Left lobe of liver (tissue), 2 donors: ENCODE measurements at regions not wholly inside any gene's neighbourhood (a gene's known extent, or its start where the extent isn't known, plus 50 kb on each side); places are given as distances from the start of the nearest gene placed in this dataset.
A peak's percentile ranks its signal among the peaks of the same experiment; 100 is the strongest.
"Not testable (repeated sequence)": the region's sequence is repeated elsewhere in the genome, so short reads cannot be mapped to it uniquely, and the experiment has no call there.

Experiments
- ATAC-seq: fragments of 200-7000 bp; cut with Tn5 transposase; one replicate; pipeline ENCODE4 v1.9.1; 2020; ENCODE audit warnings: mild to moderate bottlenecking, moderate library complexity
- DNase-seq: peaks from one replicate; pipeline ENCODE4 v3.0.0-alpha.2; 2020; ENCODE audit warnings: low spot score
- donor health status: DM: no; HTN: no; CAD: no; lungs with moderate emphysema.
- donor health status: DM: no; HTN: yes; CAD: no.

DNA sequence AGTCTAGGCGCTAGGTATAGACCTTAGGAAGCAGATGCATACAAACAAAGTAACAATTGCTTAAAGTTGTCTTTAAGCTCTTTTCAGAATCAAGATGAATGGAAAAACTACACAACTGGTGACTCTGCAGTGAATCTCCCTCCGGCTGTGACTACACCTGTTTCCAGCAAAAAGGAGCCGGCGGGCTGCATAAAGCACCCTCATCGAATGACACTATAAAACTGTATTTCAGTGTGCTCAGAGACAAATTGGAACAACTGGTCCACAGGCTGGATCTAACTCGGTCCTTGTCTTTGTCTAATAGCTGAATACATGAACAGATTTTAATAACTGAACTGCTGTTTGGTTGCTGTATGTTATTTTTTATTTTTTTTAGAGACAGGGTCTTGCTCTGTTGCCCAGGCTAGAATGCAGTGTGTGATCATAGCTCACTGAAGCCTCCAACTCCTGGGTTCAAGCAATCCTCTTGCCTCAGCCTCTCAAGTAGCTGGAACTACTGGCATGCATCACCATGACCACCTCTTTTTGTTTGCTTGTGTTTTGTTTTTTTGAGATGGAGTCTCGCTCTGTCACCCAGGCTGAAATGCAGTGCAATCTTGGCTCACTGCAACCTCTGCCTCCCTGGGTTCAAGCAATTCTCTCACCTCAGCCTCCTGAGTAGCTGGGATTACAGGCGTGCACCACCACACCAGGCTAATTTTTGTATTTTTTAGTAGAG, 64.2 kb upstream of the SVIL start:
- DNase-seq (no peak), ATAC-seq (no peak)

DNA sequence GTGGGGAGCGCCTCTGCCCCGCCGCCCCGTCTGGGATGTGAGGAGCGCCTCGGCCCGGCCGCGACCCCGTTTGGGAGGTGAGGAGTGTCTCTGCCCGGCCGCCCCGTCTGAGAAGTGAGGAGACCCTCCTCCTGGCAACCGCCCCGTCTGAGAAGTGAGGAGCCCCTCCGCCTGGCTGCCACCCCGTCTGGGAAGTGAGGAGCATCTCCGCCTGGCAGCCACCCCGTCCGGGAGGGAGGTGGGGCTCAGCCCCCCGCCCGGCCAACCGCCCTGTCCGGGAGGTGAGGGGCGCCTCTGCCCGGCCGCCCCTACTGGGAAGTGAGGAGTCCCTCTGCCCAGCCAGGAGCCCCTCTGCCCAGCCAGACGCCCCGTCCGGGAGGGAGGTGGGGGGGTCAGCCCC, 61.8 kb upstream of the SVIL start:
- ATAC-seq, DNase-seq: not testable (repeated sequence)

DNA sequence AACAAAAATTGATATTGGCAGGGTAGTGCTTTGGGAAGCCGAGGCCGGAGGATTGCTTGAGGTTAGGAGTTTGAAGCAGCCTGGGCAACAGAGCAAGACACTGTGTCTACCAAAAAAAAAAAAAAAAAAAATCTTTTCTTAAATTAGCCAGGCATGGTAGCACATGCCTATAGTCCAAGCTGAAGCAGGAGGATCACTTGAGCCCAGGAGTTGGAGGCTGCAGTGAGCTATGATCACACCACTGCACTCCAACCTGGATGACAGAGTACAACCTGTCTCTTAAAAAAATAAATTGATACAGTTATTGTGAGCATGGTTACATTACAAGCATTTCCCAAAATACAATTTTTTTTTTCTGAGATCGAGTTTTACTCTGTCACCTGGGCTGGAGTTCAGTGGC, 59.4 kb upstream of the SVIL start:
- ATAC-seq: no peak
- DNase-seq: no peak

DNA sequence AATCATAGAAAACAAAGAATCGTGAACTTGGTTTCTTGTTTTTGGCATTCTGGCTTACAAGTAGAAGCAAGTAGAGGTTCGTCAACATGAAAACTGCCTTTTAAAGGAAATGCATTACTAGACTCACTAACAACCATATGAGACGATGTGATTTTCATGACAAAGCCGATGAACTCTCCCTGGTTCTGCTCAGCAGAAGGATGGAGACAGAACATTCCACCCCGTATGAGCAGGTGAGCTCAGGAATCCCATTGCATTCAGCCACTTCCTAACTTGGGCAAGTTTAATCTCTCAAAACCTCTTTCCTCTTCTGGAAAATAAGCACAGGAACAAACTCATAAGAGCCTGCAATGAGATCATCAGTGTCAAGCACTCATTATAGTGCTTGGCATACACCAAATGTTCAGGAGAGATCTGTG, 57.4 kb upstream of the SVIL start:
- DNase-seq: no peak
- ATAC-seq: no peak

DNA sequence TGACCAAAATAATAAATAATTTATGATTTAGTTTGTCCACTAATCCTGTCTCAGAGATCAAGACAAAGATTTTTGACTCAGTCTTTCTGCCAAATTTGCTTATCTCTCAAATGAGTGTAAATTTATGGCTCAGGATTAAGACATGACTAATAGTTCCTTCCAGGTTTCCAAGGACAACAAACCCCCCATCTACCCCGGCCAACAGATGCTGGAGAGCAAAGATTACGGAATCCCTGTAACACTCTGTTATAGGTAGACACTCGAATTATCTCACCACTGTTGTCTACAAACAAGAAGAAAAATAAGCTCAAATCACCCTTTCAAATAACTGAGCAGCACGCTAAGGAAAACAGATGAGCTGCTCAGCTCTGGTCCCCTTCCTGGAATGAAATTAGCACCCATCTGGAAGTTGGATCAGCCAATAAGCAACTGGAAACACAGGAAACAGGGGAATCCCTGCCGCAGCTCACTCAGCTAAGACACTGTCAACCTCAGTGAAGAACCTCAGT, 56.8 kb upstream of the SVIL start:
- no peak for ATAC-seq
- no peak for DNase-seq

DNA sequence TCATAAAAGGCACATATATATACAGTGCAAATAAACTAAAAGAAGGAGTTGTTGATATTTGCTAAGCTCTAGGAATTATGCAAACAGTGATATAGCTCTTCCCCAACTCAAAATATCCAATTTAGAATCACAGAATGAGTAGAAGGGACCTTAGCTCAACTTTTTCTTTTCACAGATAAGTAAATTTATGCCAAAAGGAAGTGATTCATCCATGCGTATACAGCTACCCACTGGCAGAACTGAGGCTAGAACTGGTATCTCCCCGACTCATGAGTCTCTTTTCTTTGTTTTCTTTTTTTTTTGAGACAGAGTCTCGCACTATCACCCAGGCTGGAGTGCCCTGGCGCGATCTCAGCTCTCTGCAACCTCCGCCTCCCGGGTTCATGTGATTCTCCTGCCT, 54.2 kb upstream of the SVIL start:
- DNase-seq (no peak), ATAC-seq (no peak)

DNA sequence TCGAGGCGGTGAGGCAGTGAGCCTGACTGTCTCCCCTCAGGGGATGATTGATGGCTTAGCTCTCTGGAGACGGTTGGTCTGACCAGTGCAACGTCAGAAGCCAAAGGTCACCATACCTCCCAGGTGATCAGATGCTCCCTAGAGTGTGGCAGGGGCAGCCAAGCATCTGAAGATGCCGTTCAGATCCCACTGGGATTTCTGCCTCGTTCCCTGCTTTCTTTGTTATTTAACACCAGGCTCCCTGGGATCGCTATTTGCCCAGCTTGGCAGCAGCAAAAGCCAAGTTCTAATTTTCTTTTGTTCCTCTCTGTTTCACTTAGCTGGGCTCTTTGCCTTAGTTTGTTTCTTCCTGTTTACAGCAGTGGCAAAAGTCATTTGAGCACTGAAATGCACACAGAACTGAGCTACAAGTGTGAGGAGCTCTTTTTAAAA, 53.5 kb upstream of the SVIL start:
- DNase-seq: no peak
- ATAC-seq: peak; percentile 66

DNA sequence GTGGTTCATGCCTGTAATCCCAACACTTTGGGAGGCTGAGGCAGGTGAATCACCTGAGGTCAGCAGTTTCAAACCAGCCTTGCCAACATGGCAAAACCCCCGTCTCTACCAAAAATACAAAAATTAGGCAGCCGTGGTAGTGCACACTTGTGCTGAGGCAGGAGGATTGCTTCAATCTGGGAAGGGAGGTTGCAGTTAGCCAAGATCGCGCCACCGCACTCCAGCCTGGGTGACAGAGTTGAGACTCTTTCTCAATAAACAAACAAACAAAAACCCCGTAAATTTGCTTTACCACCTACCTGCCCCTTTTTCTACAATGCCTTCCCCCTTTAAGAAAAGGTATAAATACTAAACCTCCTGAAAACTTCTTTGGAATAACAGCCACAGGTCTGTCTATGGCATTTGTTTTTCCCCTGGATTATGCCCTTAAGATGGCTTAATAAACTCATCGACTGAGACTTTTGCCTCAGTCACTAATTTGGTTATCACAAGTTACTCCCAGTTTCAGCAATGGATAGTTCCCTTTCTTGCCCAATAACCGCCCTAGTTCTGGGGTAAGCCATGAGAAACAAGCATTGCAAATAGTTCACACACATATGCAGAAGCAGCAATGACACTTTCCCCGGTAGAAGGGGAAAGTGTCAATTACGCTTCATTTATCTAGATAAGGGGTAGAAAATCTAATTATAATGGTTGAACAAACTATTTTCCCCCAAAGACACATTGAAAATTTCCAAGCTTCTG, 52.8 kb upstream of the SVIL start:
- ATAC-seq: peak; percentile 83
- DNase-seq: no peak

DNA sequence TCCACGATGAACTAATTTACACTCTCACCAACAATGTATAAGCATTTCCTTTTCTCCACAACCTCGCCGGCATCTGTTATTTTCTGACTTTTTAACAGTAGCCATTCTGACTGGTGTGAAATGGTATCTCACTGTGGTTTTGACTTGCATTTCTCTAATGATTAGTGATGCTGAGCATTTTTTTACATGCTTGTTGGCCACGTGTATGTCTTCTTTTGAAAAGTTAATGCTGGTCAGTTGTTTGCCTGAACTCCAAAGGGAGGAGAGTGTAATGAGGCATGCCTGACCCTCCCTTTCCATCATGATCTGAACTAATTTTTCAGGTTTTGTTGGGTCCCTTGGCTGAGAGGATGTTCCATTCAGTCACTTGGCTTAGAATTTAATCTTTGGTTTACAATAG, 50.7 kb upstream of the SVIL start:
- ATAC-seq (no peak), DNase-seq (no peak)
